Endothelial cell of umbilical vein (primary cell): ENCODE measurements at regions not wholly inside any gene's neighbourhood (a gene's known extent, or its start where the extent isn't known, plus 50 kb on each side); places are given as distances from the start of the nearest gene placed in this dataset.

Experiments used
- BruUV-seq: library from RNA; stranded (reverse); fragments of 400-500 nt; replicated peaks from 2 replicates; lab custom pipeline; 2021; lab: Mats Ljungman, UMichigan
- CTCF ChIA-PET: fragments of 300-600, 350-600 bp; sonication (Branson Sonifier 250); formaldehyde crosslinking; loops from one replicate; lab custom pipeline; 2021; ENCODE audit warnings: antibody characterized with exemption, inconsistent platforms; lab: Charles Lee
- POLR2A ChIA-PET: fragments of 300-600, 350-600 bp; sonication (Branson Sonifier 250); formaldehyde crosslinking; loops from one replicate; lab custom pipeline; 2021; ENCODE audit warnings: antibody characterized with exemption, inconsistent platforms; lab: Charles Lee
- DNase-seq: peaks from one replicate; pipeline ENCODE4 v3.0.0-alpha.2; 2011; ENCODE audit warnings: low read depth, low spot score
- FAIRE-seq: peaks from 2 replicates; lab custom pipeline; 2011; peaks lifted over from hg19 to GRCh38; lab: Jason Lieb, UNC
- H2AFZ ChIP-seq: 2 replicates; pipeline ENCODE4 v1.6.0; 2012; ENCODE audit warnings: low read depth, low read length, control low read depth, inconsistent platforms
- H3K27ac ChIP-seq: 2 replicates; pipeline ENCODE4 v1.5.1; 2011; ENCODE audit warnings: low read depth, mild to moderate bottlenecking, control low read depth, low read length, moderate library complexity; ENCODE audit not compliant: insufficient read depth
- H3K27me3 ChIP-seq, 2 experiments: 2 replicates each; pipeline versions ENCODE4 v1.6.0 to v1.6.1; 2011; ENCODE audit warnings: low read length in 2 of 2, mixed read lengths in 1 of 2; ENCODE audit not compliant: control insufficient read depth in 2 of 2, insufficient read depth in 2 of 2
- H3K36me3 ChIP-seq, 2 experiments: 2 replicates in 1 of 2; 3 replicates in 1 of 2; pipeline ENCODE4 v1.5.1; 2011; ENCODE audit warnings: low read length in 2 of 2, mild to moderate bottlenecking in 1 of 2, moderate library complexity in 1 of 2; ENCODE audit not compliant: control insufficient read depth in 2 of 2, insufficient read depth in 2 of 2; ENCODE audit errors: extremely low read depth in 1 of 2
- H3K4me1 ChIP-seq: 3 replicates; pipeline ENCODE4 v1.5.1; 2011; ENCODE audit warnings: mild to moderate bottlenecking, low read length; ENCODE audit not compliant: control insufficient read depth, insufficient read depth; ENCODE audit errors: extremely low read depth
- H3K4me2 ChIP-seq: 2 replicates; pipeline ENCODE4 v1.6.1; 2011; ENCODE audit warnings: low read length, control low read depth, mixed read lengths; ENCODE audit not compliant: insufficient read depth
- H3K4me3 ChIP-seq, 3 experiments: fragments of 200-600 bp in 1 of 3; sonication (generic), shearing (Covaris generic) in 1 of 3; replicated peaks in 1 of 3; 2 replicates each; pipeline ENCODE4 v1.5.1; 2011 to 2016; ENCODE audit warnings: control low read depth in 3 of 3, low read length in 3 of 3, mild to moderate bottlenecking in 2 of 3, inconsistent platforms in 1 of 3, low read depth in 1 of 3, moderate library complexity in 1 of 3; ENCODE audit not compliant: insufficient read depth in 1 of 3
- H3K79me2 ChIP-seq: 2 replicates; pipeline ENCODE4 v1.6.0; 2012; ENCODE audit warnings: low read length, inconsistent platforms; ENCODE audit not compliant: control insufficient read depth, insufficient read depth
- H3K9ac ChIP-seq: replicated peaks from 2 replicates; pipeline ENCODE3; 2011; ENCODE audit warnings: low read length, control low read depth; ENCODE audit not compliant: insufficient read depth; ENCODE audit errors: extremely low read depth
- H3K9me1 ChIP-seq: replicated peaks from 3 replicates; pipeline ENCODE4 v1.6.0; 2011; ENCODE audit warnings: mild to moderate bottlenecking, low read length; ENCODE audit not compliant: control insufficient read depth, insufficient read depth; ENCODE audit errors: extremely low read depth
- H3K9me3 ChIP-seq: replicated peaks from 2 replicates; pipeline ENCODE4 v1.5.1; 2012; ENCODE audit warnings: low read length, inconsistent platforms; ENCODE audit not compliant: control insufficient read depth, insufficient read depth
- H4K20me1 ChIP-seq: replicated peaks from 2 replicates; pipeline ENCODE3; 2011; ENCODE audit warnings: mild to moderate bottlenecking, low read length; ENCODE audit not compliant: control insufficient read depth, insufficient read depth; ENCODE audit errors: extremely low read depth
- FOS ChIP-seq: IDR thresholded peaks from 2 replicates; pipeline ENCODE4 v1.6.1; 2011; ENCODE audit warnings: mild to moderate bottlenecking, low read length, moderate library complexity, borderline replicate concordance; ENCODE audit not compliant: insufficient read depth
- dilution Hi-C: fragments of 300-500 bp; cut with MboI; formaldehyde crosslinking; loops from one replicate; pipeline ENCODE4 v1.15.0; 2019; ENCODE audit warnings: low sequenced_read_pairs; ENCODE audit not compliant: extremely low pct_ligation_motif_present
- intact Hi-C: fragments of 100-400 bp; cut with micrococcal nuclease; formaldehyde crosslinking; loops from one replicate; pipeline ENCODE4 v1.10.0; 2022
- TF ChIP-seq, protein P1 (sequence below): IDR thresholded peaks from 2 replicates; pipeline ENCODE4 v1.6.1; 2011; ENCODE audit not compliant: insufficient read depth, insufficient read length
- TF ChIP-seq, protein P2 (sequence below), 2 donors: IDR thresholded peaks; 1 replicate in 1 of 2; 2 replicates in 1 of 2; pipeline ENCODE4 v1.5.1; 2011; ENCODE audit warnings: low read length in 2 of 2, mild to moderate bottlenecking in 2 of 2, moderate library complexity in 2 of 2, control low read depth in 1 of 2, inconsistent platforms in 1 of 2, low read depth in 1 of 2; ENCODE audit not compliant: insufficient read depth in 1 of 2; ENCODE audit errors: extremely low read depth in 1 of 2

GRCh38 chr11:23112987-23113886 is 253.0 kb upstream of the CCDC179 start:
- Histone ChIP-seq H3K79me2 (no peaks in the 10 kb centered on the region), H2AFZ (peak overlapping the region; percentile 42), H3K9me3 (no peaks in the 10 kb centered on the region), H4K20me1 (no peaks in the 10 kb centered on the region), H3K4me3 (no peak overlapping the region), H3K4me1 (peaks cover 3% of the 10 kb centered on the region), H3K36me3 (no peaks in the 10 kb centered on the region), H3K9ac (no peak overlapping the region), H3K27me3 (no peaks in the 10 kb centered on the region), H3K27ac (no peak overlapping the region), H3K9me1 (no peaks in the 10 kb centered on the region), H3K4me2 (no peak overlapping the region)
- BruUV-seq: no TSS peak
- DNase-seq (peak; percentile 73), FAIRE-seq (peak; percentile 79)
- ChIA-PET CTCF (interaction anchor here (0.7 to 5.4 kb wide), 39 partner anchors 10 to 1686 kb away, joined by 3 to 64 read pairs (median 3); no protein-coding TSS in a partner anchor), POLR2A (no interaction called here)
- dilution Hi-C loops: no loop called here
- peak; percentile 34 for TF ChIP-seq FOS
- TF ChIP-seq, protein P1, sequence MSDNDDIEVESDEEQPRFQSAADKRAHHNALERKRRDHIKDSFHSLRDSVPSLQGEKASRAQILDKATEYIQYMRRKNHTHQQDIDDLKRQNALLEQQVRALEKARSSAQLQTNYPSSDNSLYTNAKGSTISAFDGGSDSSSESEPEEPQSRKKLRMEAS: no peak
- TF ChIP-seq, protein P2, sequence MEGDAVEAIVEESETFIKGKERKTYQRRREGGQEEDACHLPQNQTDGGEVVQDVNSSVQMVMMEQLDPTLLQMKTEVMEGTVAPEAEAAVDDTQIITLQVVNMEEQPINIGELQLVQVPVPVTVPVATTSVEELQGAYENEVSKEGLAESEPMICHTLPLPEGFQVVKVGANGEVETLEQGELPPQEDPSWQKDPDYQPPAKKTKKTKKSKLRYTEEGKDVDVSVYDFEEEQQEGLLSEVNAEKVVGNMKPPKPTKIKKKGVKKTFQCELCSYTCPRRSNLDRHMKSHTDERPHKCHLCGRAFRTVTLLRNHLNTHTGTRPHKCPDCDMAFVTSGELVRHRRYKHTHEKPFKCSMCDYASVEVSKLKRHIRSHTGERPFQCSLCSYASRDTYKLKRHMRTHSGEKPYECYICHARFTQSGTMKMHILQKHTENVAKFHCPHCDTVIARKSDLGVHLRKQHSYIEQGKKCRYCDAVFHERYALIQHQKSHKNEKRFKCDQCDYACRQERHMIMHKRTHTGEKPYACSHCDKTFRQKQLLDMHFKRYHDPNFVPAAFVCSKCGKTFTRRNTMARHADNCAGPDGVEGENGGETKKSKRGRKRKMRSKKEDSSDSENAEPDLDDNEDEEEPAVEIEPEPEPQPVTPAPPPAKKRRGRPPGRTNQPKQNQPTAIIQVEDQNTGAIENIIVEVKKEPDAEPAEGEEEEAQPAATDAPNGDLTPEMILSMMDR (IDR thresholded peaks at IDR 0.05; ENCODE audit: extremely low read depth in 1 of 2, insufficient read depth in 1 of 2, low read depth in 1 of 2, low read length in 2 of 2): peak; percentile 56 to 62
- intact Hi-C loops: loop anchor here (1.0 to 10.0 kb wide), 7 partner anchors 91 to 1282 kb away; no protein-coding TSS in a partner anchor
